D341Med (cell line): ENCODE measurements at regions not wholly inside any gene's neighbourhood (a gene's known extent, or its start where the extent isn't known, plus 50 kb on each side); places are given as distances from the start of the nearest gene placed in this dataset.
"Not testable (repeated sequence)": the region's sequence is repeated elsewhere in the genome, so short reads cannot be mapped to it uniquely, and the experiment has no call there.

Experiments
- DNase-seq: peaks from one replicate; pipeline ENCODE4 v3.0.0; 2012; ENCODE audit warnings: low spot score

GRCh38 chr1:66424530-66424929, 109.4 kb upstream of the SGIP1 start:
- not testable (repeated sequence) for DNase-seq

GRCh38 chr1:66426239-66426853, 107.6 kb upstream of the SGIP1 start:
- DNase-seq: no peak

GRCh38 chr1:66430815-66431214, 103.1 kb upstream of the SGIP1 start:
- DNase-seq: not testable (repeated sequence)

- no peak for DNase-seq
These were observed 102.0 kb upstream of the SGIP1 start for GRCh38 chr1:66431999-66432398.

- DNase-seq: no peak
These were observed 100.3 kb upstream of the SGIP1 start for GRCh38 chr1:66433611-66434010.

- DNase-seq: no peak
These were observed 99.9 kb upstream of the SGIP1 start for GRCh38 chr1:66434096-66434495.

GRCh38 chr1:66435541-66435940, 98.4 kb upstream of the SGIP1 start:
- DNase-seq: no peak

GRCh38 chr1:66436378-66437135, 97.4 kb upstream of the SGIP1 start:
- no peak for DNase-seq

- DNase-seq: no peak
These were observed 96.9 kb upstream of the SGIP1 start for GRCh38 chr1:66437136-66437401.

GRCh38 chr1:66438062-66438461, 95.9 kb upstream of the SGIP1 start:
- no peak for DNase-seq

GRCh38 chr1:66438501-66438900, 95.5 kb upstream of the SGIP1 start:
- no peak for DNase-seq

GRCh38 chr1:66439031-66439740, 94.8 kb upstream of the SGIP1 start:
- no peak for DNase-seq

GRCh38 chr1:66443793-66444192, 90.2 kb upstream of the SGIP1 start:
- DNase-seq: no peak

- no peak for DNase-seq
These were observed 89.3 kb upstream of the SGIP1 start for GRCh38 chr1:66444438-66445265.

- DNase-seq: no peak
These were observed 88.3 kb upstream of the SGIP1 start for GRCh38 chr1:66445492-66446181.

GRCh38 chr1:66446261-66447001, 87.5 kb upstream of the SGIP1 start:
- peak; percentile 51 for DNase-seq

- no peak for DNase-seq
These were observed 83.9 kb upstream of the SGIP1 start for GRCh38 chr1:66450043-66450514.

GRCh38 chr1:66450847-66451246, 83.1 kb upstream of the SGIP1 start:
- no peak for DNase-seq

GRCh38 chr1:66452162-66452561, 81.8 kb upstream of the SGIP1 start:
- no peak for DNase-seq

GRCh38 chr1:66452982-66453381, 81.0 kb upstream of the SGIP1 start:
- no peak for DNase-seq

GRCh38 chr1:66455446-66455845, 78.5 kb upstream of the SGIP1 start:
- no peak for DNase-seq
